ENCODE measurements at regions not wholly inside any gene's neighbourhood (a gene's known extent, or its start where the extent isn't known, plus 50 kb on each side); places are given as distances from the start of the nearest gene placed in this dataset.

GRCh38 chr6:9485992-9486391 lies 928.9 kb downstream of the TFAP2A start:
- TF ChIP-seq SP4 (CRISPR knock-in tag; IDR thresholded peaks at IDR 0.05) (no peak), ERF (CRISPR knock-in tag; IDR thresholded peaks at IDR 0.05) (no peak), SRF (IDR thresholded peaks at IDR 0.05; ENCODE audit: low read depth, low read length) (no peak), CTCF (CRISPR knock-in tag; IDR thresholded peaks at IDR 0.05) (no peak), SP1 (IDR thresholded peaks at IDR 0.05) (no peak), SP1 (CRISPR knock-in tag; IDR thresholded peaks at IDR 0.05) (no peak)
- TF ChIP-seq, protein P1, sequence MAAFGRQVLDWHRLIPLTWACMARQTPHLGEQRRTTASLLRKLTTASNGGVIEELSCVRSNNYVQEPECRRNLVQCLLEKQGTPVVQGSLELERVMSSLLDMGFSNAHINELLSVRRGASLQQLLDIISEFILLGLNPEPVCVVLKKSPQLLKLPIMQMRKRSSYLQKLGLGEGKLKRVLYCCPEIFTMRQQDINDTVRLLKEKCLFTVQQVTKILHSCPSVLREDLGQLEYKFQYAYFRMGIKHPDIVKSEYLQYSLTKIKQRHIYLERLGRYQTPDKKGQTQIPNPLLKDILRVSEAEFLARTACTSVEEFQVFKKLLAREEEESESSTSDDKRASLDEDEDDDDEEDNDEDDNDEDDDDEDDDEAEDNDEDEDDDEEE (CRISPR knock-in tag; IDR thresholded peaks at IDR 0.05), result no peak

Data from HepG2 (cell line).